DMS153 treated with DMSO at 0.1 percent for 48 hours (cell line): ENCODE measurements at regions not wholly inside any gene's neighbourhood (a gene's known extent, or its start where the extent isn't known, plus 50 kb on each side); places are given as distances from the start of the nearest gene placed in this dataset.
"Not testable (repeated sequence)": the region's sequence is repeated elsewhere in the genome, so short reads cannot be mapped to it uniquely, and the experiment has no call there.

ENCODE experiments used
- DNase-seq: peaks from one replicate; lab custom pipeline; 2025; ENCODE audit not compliant: unreplicated experiment; lab: John Stamatoyannopoulos, UW

GRCh38 chr7:24050991-24051560, 232.9 kb upstream of the NPY start:
- DNase-seq: no peak

GRCh38 chr7:24051651-24052050, 232.3 kb upstream of the NPY start:
- no peak for DNase-seq

- peak; percentile 59 for DNase-seq
Observed at GRCh38 chr7:24052572-24053260, 231.3 kb upstream of the NPY start.

GRCh38 chr7:24054236-24054635, 229.8 kb upstream of the NPY start:
- DNase-seq: no peak

GRCh38 chr7:24057243-24057642, 226.7 kb upstream of the NPY start:
- DNase-seq: no peak

- no peak for DNase-seq
Observed at GRCh38 chr7:24058953-24059352, 225.0 kb upstream of the NPY start.

GRCh38 chr7:24059775-24060174, 224.2 kb upstream of the NPY start:
- DNase-seq: no peak

GRCh38 chr7:24063721-24064120, 220.3 kb upstream of the NPY start:
- no peak for DNase-seq

- DNase-seq: no peak
Observed at GRCh38 chr7:24069751-24070150, 214.2 kb upstream of the NPY start.

- DNase-seq: no peak
Observed at GRCh38 chr7:24073651-24074420, 210.2 kb upstream of the NPY start.

- no peak for DNase-seq
Observed at GRCh38 chr7:24075426-24075810, 208.6 kb upstream of the NPY start.

GRCh38 chr7:24082826-24083225, 201.2 kb upstream of the NPY start:
- no peak for DNase-seq

GRCh38 chr7:24102988-24103387, 181.0 kb upstream of the NPY start:
- no peak for DNase-seq

GRCh38 chr7:24108906-24109376, 175.0 kb upstream of the NPY start:
- no peak for DNase-seq

- no peak for DNase-seq
Observed at GRCh38 chr7:24110056-24110455, 173.9 kb upstream of the NPY start.

- DNase-seq: no peak
Observed at GRCh38 chr7:24113506-24113905, 170.5 kb upstream of the NPY start.

GRCh38 chr7:24115661-24116060, 168.3 kb upstream of the NPY start:
- no peak for DNase-seq

GRCh38 chr7:24117903-24118499, 166.0 kb upstream of the NPY start:
- DNase-seq: not testable (repeated sequence)

GRCh38 chr7:24119852-24120251, 164.1 kb upstream of the NPY start:
- no peak for DNase-seq

- no peak for DNase-seq
Observed at GRCh38 chr7:24123076-24123475, 160.9 kb upstream of the NPY start.

- no peak for DNase-seq
Observed at GRCh38 chr7:24125765-24126164, 158.2 kb upstream of the NPY start.

- DNase-seq: no peak
Observed at GRCh38 chr7:24127930-24128329, 156.1 kb upstream of the NPY start.
